ENCODE measurements at regions not wholly inside any gene's neighbourhood (a gene's known extent, or its start where the extent isn't known, plus 50 kb on each side); places are given as distances from the start of the nearest gene placed in this dataset.
"Not testable (repeated sequence)": the region's sequence is repeated elsewhere in the genome, so short reads cannot be mapped to it uniquely, and the experiment has no call there.

- DNase-seq (ENCODE audit: low spot score) = no peak
These were observed 202.4 kb downstream of the MOXD1 start for GRCh38 chr6:132198896-132199295.

DNA sequence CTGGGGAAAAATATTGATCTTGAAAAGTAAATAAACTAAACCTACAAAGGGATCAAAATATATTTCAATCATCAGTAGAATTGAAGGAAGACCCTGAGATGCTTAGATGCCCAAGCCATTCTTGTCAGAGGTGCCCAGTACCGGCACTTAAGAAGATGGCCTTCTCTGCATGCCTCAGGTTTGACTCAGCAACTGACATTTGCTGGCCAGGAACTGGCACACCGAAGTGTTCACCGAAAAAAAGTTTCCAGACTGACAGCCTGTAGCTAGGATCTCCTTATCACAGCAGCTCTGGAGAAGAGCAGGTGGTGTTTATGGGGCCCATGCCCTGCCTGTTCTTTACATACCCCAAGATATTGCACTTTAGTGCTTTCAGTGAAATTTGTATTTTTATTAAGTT is 203.2 kb downstream of the MOXD1 start:
- DNase-seq (ENCODE audit: low spot score) = no peak

- DNase-seq (ENCODE audit: low spot score) = no peak
These were observed 206.7 kb downstream of the MOXD1 start for GRCh38 chr6:132194529-132194928.

- DNase-seq (ENCODE audit: low spot score) = no peak
These were observed 208.6 kb downstream of the MOXD1 start for GRCh38 chr6:132192631-132193030.

- DNase-seq (ENCODE audit: low spot score) = peak; percentile 37
These were observed 210.5 kb downstream of the MOXD1 start for GRCh38 chr6:132190815-132191175.

DNA sequence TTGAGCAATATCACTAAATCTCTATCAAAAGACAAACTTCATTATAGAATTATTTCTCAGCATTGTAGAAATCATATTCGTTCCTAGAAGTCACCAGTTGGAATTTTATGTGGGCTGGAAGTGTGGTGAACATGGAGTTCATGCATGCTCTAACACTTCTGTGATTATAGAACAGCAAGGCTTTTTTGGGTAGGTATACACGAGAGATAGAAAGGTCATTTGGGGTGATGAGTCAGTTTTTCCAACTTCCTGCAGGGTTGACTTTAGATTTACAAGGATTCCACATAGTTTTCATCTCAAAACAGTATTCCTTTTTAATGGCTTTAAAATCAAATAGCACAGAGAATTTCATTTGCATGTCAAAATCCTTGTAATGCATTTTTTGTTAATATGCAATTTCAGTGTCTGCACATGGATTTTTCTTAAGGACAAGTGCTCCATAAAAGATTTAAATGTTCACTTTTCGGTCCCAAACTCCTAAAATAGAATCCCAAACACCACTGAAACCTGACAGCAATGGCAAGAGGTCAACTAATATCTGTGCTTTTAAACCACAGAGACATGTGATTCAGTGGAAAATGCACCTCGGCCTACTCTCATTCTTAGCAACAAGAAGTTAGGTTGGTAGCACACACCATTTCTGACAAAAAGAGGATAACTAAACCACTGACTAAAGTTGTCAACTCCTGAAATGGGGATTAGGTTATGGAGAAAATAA is 211.0 kb downstream of the MOXD1 start:
- DNase-seq (ENCODE audit: low spot score) = peak; percentile 69

DNA sequence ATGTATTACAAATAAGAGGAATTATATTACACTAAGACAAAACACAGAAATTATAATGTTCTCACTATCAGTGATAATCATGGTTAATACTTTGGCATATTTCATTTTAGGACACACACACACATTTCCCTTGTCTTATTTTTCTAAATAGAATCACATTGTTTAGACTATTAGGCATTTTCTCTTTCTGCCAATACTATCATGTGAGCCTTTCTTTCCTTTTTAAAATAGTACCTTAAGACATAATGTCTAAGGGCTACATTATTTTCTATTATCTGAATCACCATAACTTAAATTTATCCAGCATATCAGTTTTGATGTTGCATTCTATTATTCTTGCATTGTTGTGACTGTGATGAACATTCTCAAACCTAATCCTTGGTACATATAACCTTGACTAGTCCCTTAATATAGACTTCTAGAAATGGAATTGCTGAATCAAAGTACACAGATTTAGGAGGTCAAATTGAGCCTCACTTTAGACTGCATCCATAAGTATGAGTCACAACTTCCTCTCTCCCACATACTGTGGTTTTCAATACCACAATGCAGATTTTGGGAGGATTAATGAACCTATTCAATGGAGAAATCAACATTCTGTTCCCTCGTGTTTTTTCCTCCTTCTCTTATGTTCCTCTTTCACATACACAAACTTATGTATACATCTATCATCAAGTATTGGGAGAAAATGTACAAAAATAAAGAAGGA is 212.6 kb downstream of the MOXD1 start:
- DNase-seq (ENCODE audit: low spot score) = peak; percentile 81

DNA sequence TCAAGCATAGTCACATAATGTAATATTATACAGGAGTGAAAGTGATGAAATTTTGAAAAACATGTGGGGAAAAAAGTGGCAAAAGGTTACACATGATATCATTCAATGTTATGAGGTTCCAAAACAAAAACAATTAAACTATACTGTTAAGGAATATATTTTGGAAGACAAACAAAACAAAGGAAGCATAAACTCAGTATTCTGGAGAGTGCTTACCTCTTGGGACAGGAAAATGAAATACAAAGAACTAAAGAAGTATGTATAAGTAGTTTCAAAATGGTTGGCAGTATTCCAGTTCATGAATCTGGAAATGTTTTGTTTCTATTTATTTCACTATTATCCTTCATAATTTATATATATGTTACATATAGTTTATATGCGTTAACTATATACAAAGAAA is 213.5 kb downstream of the MOXD1 start:
- no peak for DNase-seq (ENCODE audit: low spot score)

DNA sequence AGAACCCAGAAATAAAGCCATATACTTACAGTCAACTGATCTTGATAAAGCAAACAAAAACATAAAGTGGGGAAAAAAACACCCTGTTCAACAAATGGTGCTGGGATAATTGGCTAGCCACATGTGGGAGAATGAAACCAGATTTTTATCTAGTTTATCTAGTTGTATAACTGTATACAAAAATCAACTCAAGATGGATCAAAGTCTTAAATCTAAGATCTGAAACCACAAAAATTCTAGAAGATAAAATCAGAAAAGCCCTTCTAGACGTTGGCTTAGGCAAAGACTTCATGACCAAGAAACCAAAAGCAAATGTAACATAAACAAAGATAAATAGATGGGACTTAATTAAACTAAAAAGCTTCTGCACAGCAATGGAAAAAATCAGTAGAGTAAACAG is 216.3 kb downstream of the MOXD1 start:
- not testable (repeated sequence) for DNase-seq (ENCODE audit: low spot score)

- no peak for DNase-seq (ENCODE audit: low spot score)
These were observed 221.3 kb downstream of the MOXD1 start for GRCh38 chr6:132179955-132180354.

DNA sequence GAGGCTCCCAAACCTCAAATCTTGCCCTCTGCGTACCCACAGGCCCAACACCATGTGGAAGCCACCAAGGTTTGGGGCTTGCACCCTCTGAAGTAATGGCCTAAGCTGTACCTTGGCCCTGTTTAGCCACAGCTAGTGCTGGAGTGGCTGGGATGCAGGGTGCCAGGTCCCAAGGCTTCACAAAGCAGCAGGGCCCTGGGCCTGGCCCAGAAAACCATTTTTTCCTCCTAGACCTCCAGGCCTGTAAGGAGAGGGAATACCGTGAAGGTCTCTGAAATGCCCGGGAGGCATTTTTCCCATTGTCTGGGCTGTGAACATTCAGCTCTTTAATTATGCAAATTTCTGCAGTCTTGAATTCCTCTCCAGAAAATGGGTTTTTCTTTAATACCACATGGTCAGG is 223.7 kb upstream of the CCN2 start:
- DNase-seq (ENCODE audit: low spot score) = no peak

- DNase-seq (ENCODE audit: low spot score) = no peak
These were observed 217.8 kb upstream of the CCN2 start for GRCh38 chr6:132168961-132169360.

- no peak for DNase-seq (ENCODE audit: low spot score)
These were observed 217.0 kb upstream of the CCN2 start for GRCh38 chr6:132167929-132168892.

GRCh38 chr6:132166526-132167051 is 215.4 kb upstream of the CCN2 start:
- DNase-seq (ENCODE audit: low spot score) = no peak

DNA sequence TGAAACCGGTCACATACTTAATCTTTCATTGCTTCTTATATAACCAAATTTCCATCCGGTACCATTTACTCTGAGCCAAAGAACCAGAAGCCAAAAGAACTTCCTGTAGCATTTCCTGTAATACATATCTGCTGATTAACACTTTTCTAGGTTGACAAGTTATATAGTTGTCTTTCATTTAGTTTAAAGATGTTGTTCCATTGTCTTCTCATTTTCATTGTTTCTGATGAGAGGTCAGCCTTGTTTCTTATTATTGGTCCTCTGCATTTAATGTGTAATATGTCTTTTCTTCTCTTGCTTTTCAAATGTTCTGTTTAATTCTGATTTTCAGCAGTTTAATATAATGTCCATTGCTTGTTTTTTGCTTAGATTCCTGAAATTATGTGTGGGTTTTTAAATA is 214.5 kb upstream of the CCN2 start:
- DNase-seq (ENCODE audit: low spot score) = no peak

- peak; percentile 27 for DNase-seq (ENCODE audit: low spot score)
These were observed 210.1 kb upstream of the CCN2 start for GRCh38 chr6:132161283-132161682.

- DNase-seq (ENCODE audit: low spot score) = no peak
These were observed 202.2 kb upstream of the CCN2 start for GRCh38 chr6:132153221-132153898.

DNA sequence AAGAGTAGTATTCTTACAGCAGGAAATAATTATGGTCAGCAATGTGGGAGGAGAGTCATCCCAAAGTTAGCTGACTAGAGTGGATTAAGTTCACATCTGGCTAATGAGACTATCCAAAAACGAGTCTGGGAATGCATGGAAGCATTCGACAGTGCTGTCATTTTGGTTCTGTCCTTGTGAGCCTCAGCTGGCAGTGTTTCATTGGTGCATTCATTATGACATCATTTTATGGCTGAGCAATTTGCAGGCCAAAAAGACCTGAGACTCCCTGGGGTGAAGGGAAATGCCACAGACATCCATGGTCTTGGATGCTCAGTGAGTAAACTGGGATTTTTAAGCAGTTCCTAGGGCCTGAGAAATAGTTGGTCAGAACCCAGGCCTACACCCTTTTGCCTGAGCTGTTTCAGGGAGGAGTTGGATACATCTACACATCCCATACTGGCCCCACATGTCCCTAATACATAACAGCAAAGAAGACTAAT is 196.4 kb upstream of the CCN2 start:
- no peak for DNase-seq (ENCODE audit: low spot score)

DNA sequence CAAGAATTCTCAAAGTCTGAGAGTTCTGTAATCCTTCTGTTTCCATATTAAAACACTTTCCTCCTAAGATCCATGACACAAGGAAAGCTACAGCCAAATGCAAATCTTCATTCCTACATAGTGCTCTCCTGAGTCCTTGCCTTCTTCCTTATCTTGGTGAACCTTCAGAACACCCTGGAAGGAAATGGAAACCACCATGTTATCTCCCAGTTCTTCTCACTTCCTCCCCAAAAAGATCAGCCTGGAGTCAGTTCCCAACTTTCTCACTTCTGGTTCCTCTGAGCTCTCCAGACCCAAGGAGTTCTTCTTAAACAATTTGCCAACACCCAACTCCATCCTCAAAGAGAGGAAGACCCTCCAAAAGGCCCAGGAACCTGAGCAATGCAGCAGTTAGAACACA is 193.3 kb upstream of the CCN2 start:
- DNase-seq (ENCODE audit: low spot score) = no peak

DNA sequence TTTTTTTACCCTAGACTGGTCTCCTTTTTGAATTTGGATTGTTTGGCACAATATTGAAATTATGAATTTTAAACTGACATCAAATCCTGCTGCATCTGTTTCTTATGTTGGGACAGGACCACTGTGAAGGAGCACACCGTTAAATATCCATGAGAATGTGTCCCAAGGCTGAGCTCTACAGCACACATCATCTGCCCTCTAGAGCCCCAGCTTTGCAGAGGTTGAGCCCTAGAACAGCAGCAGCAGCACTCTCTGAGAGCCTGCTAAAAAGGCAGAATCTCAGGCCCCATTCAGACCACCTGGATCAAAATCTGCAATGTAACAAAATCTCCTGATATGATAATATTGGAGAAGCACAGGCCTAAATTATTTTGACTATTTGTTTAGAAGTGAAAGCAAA is 192.1 kb upstream of the CCN2 start:
- DNase-seq (ENCODE audit: low spot score) = no peak

DNA sequence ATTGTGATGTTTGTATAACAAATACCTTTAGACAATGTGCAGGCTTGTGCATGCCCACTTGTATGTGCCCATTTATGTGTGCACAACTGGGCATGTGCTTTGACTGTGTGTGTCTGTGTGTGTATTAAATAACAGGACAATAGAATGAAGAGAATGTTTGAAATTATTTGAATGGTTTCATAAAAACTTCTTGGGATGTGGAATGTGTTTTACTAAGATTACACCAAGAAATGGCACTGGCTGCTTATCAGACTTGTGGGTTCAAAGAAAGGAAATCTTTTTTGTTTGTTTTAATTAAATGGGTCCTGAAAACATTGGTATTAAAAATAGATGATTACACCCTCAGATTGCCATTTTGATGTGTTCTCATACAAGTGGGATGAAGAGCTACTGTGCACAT is 191.6 kb upstream of the CCN2 start:
- no peak for DNase-seq (ENCODE audit: low spot score)

GRCh38 chr6:132142308-132142707 is 191.1 kb upstream of the CCN2 start:
- DNase-seq (ENCODE audit: low spot score) = no peak

All from COLO829 (cell line).